Iris pigment epithelial cell (primary cell): ENCODE measurements at regions not wholly inside any gene's neighbourhood (a gene's known extent, or its start where the extent isn't known, plus 50 kb on each side); places are given as distances from the start of the nearest gene placed in this dataset.
A peak's percentile ranks its signal among the peaks of the same experiment; 100 is the strongest.

Experiments used
- DNase-seq: peaks from one replicate; pipeline ENCODE4 v3.0.0-alpha.2; 2011; ENCODE audit warnings: low read depth

DNA sequence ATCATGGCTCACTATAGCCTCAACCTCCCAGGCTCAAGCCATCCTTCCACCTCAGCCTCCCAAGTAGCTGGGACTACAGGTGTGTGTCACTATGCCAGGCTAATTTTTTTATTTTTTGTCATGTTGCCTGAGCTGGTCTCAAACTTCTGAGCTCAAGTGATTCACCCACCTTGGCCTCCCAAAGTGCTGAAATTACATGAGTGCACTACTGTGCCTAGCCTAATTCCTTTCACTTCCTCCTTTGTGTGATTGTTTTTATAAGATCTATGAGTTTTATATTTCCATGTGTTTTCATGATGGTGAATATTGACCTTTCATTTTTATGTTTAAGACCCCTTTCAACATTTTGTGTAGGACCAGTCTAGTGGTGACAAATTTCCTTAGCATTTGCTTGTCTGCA, 55.2 kb upstream of the IL12B start:
- DNase-seq: no peak

DNA sequence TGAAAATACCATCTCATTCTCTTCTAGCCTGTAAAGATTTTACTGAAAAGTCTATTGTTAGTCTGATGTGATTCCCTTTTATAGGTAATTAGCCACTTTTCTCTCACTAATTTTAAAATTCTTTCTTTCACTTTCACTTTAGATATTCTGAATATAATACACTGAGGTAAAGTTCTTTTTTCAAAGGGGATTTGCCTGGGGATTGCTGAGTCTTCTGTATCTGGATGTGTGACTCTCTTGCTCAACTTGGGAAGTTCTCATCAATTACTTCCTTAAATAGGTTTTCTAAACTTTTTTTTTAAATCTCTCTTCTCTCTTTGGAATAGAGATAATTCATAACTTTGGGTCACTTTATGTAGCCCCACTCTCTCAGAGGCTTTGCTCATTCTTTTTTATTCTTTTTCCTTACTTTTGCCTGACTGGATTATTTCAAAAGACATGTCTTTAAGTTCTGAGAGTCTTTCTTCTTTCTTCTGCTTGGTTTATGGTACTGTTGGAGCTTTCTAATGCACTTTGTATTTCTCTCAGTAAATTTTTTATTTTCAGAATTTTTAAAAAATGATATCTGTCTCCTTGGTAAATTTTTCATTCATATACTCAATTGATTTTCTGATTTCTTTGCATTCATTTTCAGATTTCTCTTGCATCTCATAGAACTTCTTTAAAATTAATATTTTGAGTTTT, 55.9 kb upstream of the IL12B start:
- no peak for DNase-seq

DNA sequence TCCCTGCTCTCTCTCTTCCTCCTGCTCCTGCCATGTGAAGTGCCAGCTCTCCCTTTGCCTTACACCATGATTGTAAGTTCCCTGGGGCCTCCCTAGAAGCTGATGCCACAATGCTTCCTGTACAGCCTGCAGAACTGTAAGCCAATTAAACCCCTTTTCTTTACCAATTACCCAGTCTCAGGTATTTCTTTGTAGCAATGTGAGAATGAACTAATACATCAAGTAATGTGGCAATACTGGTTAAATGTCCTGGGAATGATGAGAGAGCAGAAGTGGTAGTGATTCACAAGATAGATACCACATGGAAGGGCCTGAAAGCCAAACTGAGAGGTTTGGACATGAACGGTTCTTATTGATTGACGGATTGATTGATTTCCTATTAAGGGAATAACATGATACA, 62.6 kb upstream of the IL12B start:
- DNase-seq: no peak

DNA sequence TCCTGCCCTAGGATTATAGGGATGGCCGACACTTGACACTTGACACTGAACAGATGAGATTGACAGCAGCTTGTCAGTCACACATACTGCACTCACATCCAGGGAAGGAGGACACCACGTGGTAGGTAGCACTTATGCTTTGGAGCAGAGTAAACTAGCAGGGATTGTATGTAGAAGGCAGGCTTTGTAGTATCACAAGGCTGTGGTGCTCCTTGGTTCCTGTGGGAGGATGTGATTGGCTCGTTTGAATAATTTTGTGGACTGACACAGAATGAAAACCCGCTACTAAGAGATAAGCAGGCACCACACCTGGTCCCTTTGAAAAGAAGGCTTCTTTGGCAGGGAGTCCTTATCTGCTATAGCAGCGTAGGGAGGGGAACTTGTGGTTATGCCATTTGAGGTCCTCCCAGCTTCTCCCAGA, 63.6 kb upstream of the IL12B start:
- no peak for DNase-seq

GRCh38 chr5:159395202-159395601, 64.9 kb upstream of the IL12B start:
- DNase-seq: no peak

GRCh38 chr5:159398936-159399335, 68.6 kb upstream of the IL12B start:
- no peak for DNase-seq

DNA sequence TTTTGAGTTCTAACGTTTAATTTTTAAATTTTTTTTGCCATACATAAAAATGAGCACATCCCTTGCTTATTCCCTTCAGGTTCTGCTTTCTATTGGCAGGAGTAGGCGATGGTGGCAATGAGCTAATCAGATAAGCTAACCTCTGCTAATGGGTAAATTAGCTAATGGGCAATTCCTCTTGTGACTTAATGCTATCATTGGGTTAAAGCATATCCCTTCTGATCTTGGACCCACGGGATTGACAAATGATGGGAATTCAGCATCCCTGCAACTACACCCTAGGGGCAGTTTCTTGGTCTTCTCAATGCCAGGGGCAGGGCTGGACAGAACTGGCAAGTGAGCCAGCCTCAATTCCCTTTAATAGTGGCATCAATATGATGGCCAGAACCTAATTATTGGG, 70.2 kb upstream of the IL12B start:
- no peak for DNase-seq

GRCh38 chr5:159402311-159402710, 72.0 kb upstream of the IL12B start:
- DNase-seq: no peak

DNA sequence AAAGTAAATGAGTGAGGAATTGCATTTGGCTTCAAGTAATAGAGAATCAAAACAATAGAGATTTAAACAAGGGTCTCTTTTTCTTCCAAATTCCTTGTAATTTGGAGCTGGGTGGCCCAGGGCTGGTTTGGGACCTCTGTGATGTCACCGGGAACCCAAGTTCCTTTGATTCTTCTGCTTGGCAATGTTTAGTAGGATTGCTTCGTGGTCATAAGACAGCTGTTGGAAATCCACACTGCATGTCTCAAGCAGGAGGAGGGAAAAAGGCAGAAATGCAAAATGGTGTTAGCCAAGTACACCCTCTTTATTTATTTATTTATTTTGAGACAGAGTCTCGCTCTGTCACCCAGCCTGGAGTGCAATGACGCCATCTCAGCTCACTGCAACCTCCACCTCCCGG, 72.6 kb upstream of the IL12B start:
- no peak for DNase-seq

GRCh38 chr5:159403906-159404681, 73.8 kb upstream of the IL12B start:
- DNase-seq: no peak

DNA sequence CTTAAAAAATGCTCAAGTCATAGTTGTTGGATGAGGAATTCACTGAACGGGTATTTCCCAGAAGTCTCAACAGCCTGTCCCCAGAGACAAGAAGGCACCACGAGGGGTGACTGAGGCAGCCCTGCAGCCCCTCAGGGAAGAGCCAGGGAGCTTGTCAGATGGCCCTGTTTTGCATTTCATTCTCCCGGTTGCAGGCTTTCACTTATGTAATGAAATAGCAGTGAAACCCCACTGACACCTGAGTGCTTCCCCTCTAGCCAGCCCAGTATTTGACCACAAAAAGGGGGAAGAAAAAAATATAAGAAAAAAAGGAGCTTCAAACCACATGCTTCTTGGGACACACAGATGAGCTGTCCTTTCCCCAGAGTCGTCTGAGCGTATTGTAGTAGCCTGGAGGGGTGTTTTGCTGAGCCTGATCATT, 75.3 kb upstream of the IL12B start:
- DNase-seq: no peak

GRCh38 chr5:159406571-159406970, 76.3 kb upstream of the IL12B start:
- DNase-seq: no peak

DNA sequence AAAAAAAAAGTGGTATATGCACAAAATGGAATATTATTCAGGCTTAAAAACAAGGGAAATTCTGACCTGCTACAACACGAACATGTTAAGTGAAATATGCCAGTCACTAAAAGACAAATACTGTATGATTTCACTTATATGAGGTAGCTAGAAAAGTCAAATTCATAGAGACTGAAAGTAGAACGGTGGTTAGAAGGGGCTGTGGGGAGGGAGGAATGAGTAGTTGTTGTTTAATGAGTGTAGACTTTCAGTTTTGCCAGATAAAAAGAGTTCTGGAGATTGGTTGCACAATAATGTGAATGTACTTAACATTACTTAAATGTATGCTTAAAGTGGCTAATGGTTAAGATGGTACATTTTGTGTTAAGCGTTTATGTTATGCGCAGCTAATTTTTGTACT, 79.5 kb upstream of the IL12B start:
- DNase-seq: peak; percentile 55

DNA sequence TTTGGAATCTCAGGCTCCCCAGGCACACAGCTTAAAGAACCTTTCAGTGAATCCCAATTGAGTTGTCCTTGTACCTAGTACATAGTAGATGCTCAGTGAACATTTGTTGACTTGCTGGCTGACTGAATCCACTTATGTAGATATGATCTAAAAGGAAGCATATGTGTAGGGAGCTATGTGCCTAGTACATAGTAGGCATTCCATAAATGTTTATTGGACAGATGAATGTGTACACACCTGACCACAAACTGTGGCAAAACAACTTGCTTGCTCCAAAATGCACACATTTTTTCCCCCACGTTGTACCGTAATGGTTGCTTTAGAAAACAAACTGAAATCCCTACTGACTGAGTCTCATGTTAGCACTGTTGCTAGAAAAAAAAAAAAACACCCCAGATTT, 80.2 kb upstream of the IL12B start:
- peak; percentile 77 for DNase-seq

- DNase-seq: peak; percentile 18
These were observed 80.8 kb upstream of the IL12B start for GRCh38 chr5:159411115-159411514.

GRCh38 chr5:159412284-159413046, 82.2 kb upstream of the IL12B start:
- peak; percentile 30 for DNase-seq

- DNase-seq: no peak
These were observed 83.7 kb upstream of the IL12B start for GRCh38 chr5:159414021-159414420.

DNA sequence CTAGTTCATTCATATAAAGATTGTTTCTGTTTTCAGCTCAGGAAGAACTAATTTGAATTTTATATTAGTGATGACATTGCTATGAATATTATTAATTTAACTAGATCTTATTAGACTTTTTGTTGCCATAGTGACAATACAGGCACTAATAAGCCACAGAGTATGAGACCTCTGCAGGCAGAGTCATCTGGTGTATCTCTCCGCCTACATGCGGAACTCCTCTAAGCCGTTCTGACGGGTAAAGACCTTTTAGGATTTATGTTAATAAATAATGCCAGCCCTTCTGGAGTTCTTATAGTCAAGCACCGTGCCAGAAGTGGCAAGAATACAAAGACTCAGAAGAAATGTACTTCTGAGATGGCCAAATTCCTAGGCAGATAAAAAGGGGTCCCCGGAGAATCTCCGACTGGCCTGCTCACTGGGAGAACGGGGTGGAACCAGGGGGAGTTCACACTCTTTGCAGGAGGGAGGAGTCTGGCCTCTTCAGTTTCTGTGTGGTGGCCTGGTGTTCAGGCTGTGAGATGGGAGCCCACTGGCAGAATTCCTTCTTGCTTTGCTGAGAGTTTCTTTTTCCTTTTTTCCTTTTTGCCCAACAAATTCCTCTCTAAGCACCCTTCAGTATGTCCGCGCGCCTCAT, 85.1 kb upstream of the IL12B start:
- DNase-seq: no peak

GRCh38 chr5:159416438-159416837, 86.2 kb upstream of the IL12B start:
- DNase-seq: no peak

DNA sequence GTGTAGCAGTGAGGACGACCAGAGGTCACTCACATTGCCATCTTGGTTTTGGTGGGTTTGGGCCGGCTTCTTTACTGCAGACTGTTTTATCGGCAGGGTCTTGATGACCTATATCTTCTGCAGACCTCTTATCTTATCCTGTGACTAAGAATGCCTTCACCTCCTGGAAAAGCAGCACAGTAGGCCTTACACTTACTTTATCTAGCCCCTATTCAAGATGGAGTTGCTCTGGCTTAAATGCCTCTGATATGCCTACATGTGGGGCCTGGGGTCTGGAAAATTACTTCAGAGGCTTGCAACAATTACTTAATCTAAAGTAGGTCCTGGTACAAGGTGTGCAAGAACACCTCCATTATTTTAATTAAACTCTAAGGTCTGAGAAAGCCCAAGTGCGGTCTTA, 86.9 kb upstream of the IL12B start:
- DNase-seq: no peak

DNA sequence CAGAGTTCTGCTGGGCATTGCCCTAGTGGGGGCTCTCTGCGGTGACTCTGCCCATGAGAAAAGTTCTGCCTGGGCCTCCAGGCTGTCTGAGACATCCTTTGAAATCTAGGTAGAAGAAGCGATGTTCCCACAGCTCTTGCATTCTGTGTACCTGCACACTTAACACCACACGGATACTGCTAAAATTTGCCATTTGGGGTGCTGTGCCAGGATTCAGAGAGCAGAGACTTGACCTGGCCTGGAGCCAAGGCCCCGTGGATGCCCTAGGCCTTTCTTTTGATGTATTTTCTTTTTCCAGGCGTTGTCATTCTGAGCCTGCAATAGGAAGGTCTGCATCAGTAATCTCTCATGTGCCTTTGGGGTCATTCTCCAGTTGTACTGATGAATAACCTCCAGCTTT, 89.3 kb upstream of the IL12B start:
- no peak for DNase-seq

DNA sequence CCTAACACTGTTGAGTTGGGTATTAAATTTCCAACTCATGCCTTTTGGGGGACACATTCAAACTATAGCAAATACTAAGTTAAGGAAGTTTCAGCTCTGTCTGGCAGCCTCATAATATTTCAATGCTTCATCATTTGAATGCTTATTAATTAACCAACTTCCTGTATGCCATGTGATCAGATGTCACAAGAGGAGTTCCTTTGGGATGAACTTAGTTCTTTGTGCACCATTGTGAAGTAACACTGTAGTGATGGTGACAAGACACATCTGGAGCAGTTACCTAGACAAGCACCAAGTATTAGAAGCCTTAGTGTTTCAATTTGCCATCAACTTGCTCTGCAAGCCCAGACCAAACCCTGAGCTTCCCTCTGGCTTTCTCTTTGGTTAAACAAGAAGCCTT, 90.7 kb upstream of the IL12B start:
- DNase-seq: no peak

DNA sequence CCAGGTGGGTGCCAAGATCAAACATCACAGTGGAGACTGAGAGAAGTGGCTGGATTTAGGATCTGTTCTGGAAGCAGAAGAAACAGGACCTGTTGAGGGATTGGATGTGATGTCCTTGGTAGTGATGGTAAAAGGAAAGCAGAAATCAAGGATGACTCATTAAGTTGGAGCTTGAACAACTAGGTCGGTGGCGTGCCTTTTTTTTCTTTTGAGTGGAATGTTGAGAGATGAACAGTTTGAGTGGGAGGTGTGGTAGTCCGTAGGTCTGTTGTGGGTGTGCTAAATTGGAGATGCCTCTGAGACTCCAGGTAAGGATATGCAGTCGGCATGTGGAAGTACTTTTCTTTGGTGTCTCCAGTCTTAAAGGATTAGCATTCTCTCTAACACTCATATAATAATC, 92.1 kb upstream of the IL12B start:
- peak; percentile 76 for DNase-seq
